ENCODE measurements at regions not wholly inside any gene's neighbourhood (a gene's known extent, or its start where the extent isn't known, plus 50 kb on each side); places are given as distances from the start of the nearest gene placed in this dataset.

- TF ChIP-seq CTCF (IDR thresholded peaks at IDR 0.05; ENCODE audit: low read depth, low read length) = no peak
- no peak for DNase-seq (ENCODE audit: extremely low read depth, low read depth)
These were observed 338.1 kb upstream of the SLIT2 start for GRCh38 chr4:19913650-19914049.

- TF ChIP-seq CTCF (IDR thresholded peaks at IDR 0.05; ENCODE audit: low read depth, low read length) = no peak
- DNase-seq (ENCODE audit: extremely low read depth, low read depth) = no peak
These were observed 340.7 kb upstream of the SLIT2 start for GRCh38 chr4:19910861-19911525.

- no peak for DNase-seq (ENCODE audit: extremely low read depth, low read depth)
- no peak for TF ChIP-seq CTCF (IDR thresholded peaks at IDR 0.05; ENCODE audit: low read depth, low read length)
These were observed 346.7 kb upstream of the SLIT2 start for GRCh38 chr4:19905024-19905423.

- DNase-seq (ENCODE audit: extremely low read depth, low read depth) = no peak
- TF ChIP-seq CTCF (IDR thresholded peaks at IDR 0.05; ENCODE audit: low read depth, low read length) = no peak
These were observed 363.1 kb upstream of the SLIT2 start for GRCh38 chr4:19888587-19888986.

GRCh38 chr4:19883841-19884240 is 367.9 kb upstream of the SLIT2 start:
- TF ChIP-seq CTCF (IDR thresholded peaks at IDR 0.05; ENCODE audit: low read depth, low read length) = no peak
- peak; percentile 7 for DNase-seq (ENCODE audit: extremely low read depth, low read depth)

- DNase-seq (ENCODE audit: extremely low read depth, low read depth) = no peak
- no peak for TF ChIP-seq CTCF (IDR thresholded peaks at IDR 0.05; ENCODE audit: low read depth, low read length)
These were observed 371.5 kb upstream of the SLIT2 start for GRCh38 chr4:19880206-19880605.

- DNase-seq (ENCODE audit: extremely low read depth, low read depth) = no peak
- TF ChIP-seq CTCF (IDR thresholded peaks at IDR 0.05; ENCODE audit: low read depth, low read length) = no peak
These were observed 372.4 kb upstream of the SLIT2 start for GRCh38 chr4:19879330-19879729.

Measured in AG09319 (cell line).